ENCODE measurements at regions not wholly inside any gene's neighbourhood (a gene's known extent, or its start where the extent isn't known, plus 50 kb on each side); places are given as distances from the start of the nearest gene placed in this dataset.

- no peak for DNase-seq
Observed at GRCh38 chr7:67705850-67706249, 709.2 kb downstream of the TYW1 start.

GRCh38 chr7:67711706-67712105, 715.1 kb downstream of the TYW1 start:
- no peak for DNase-seq

- DNase-seq = no peak
Observed at GRCh38 chr7:67713451-67714056, 716.9 kb downstream of the TYW1 start.

- no peak for DNase-seq
Observed at GRCh38 chr7:67716729-67717128, 720.1 kb downstream of the TYW1 start.

- DNase-seq = no peak
Observed at GRCh38 chr7:67723591-67723990, 727.0 kb downstream of the TYW1 start.

GRCh38 chr7:67724435-67724834, 727.8 kb downstream of the TYW1 start:
- no peak for DNase-seq

GRCh38 chr7:67724955-67725354, 728.3 kb downstream of the TYW1 start:
- no peak for DNase-seq

- no peak for DNase-seq
Observed at GRCh38 chr7:67725423-67725822, 728.8 kb downstream of the TYW1 start.

- no peak for DNase-seq
Observed at GRCh38 chr7:67729771-67730170, 733.1 kb downstream of the TYW1 start.

- DNase-seq = no peak
Observed at GRCh38 chr7:67731704-67732103, 735.1 kb downstream of the TYW1 start.

- no peak for DNase-seq
Observed at GRCh38 chr7:67732898-67733297, 736.3 kb downstream of the TYW1 start.

GRCh38 chr7:67738145-67738544, 741.5 kb downstream of the TYW1 start:
- DNase-seq = no peak

GRCh38 chr7:67738958-67739357, 742.3 kb downstream of the TYW1 start:
- no peak for DNase-seq

GRCh38 chr7:67743501-67743900, 746.9 kb downstream of the TYW1 start:
- DNase-seq = no peak

GRCh38 chr7:67752227-67752626, 755.6 kb downstream of the TYW1 start:
- no peak for DNase-seq

- no peak for DNase-seq
Observed at GRCh38 chr7:67753891-67754290, 757.3 kb downstream of the TYW1 start.

- DNase-seq = no peak
Observed at GRCh38 chr7:67754651-67755050, 758.0 kb downstream of the TYW1 start.

GRCh38 chr7:67758551-67758950, 761.9 kb downstream of the TYW1 start:
- no peak for DNase-seq

GRCh38 chr7:67760971-67761370, 764.3 kb downstream of the TYW1 start:
- no peak for DNase-seq

- DNase-seq = no peak
Observed at GRCh38 chr7:67762516-67762915, 765.9 kb downstream of the TYW1 start.

- no peak for DNase-seq
Observed at GRCh38 chr7:67764289-67764688, 767.7 kb downstream of the TYW1 start.

- DNase-seq = no peak
Observed at GRCh38 chr7:67765481-67766175, 769.0 kb downstream of the TYW1 start.

GRCh38 chr7:67766906-67767410, 770.3 kb downstream of the TYW1 start:
- no peak for DNase-seq

GRCh38 chr7:67771846-67772605, 775.4 kb downstream of the TYW1 start:
- DNase-seq = no peak
